ENCODE measurements at regions not wholly inside any gene's neighbourhood (a gene's known extent, or its start where the extent isn't known, plus 50 kb on each side); places are given as distances from the start of the nearest gene placed in this dataset.

DNA sequence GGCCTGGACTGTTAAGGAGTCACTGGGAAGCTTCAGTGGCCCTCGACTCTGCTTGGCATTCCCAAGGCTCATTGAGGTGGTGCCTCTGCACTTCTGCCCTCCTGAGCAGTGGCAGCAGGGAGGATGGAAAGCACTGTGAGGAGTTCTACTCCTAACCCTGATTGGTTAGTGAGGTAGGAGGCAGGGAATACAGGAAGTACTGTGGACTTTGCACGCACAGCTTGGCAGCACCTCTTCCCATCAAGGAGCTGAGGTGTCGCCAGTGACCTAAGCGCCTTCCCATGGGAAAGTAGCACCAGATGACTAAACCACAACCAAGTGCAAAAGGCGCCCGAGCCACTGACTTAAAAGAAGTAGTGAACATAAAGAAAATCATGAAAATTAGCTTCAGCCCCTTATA, 152.5 kb upstream of the CADM1 start:
- Histone ChIP-seq H3K36me3 (ENCODE audit: control insufficient read depth, insufficient read depth, low read length) (no peaks in the 10 kb centered on the region), H3K9ac (ENCODE audit: low read depth, low read length) (no peak overlapping the region), H3K27me3 (ENCODE audit: control insufficient read depth, insufficient read depth, low read length) (peaks cover 67% of the 10 kb centered on the region), H3K4me3 (ENCODE audit: low read depth, low read length) (no peak overlapping the region), H3K27ac (ENCODE audit: low read depth, low read length) (peak overlapping the region; percentile 48), H3K9me3 (ENCODE audit: control insufficient read depth, insufficient read depth, low read length) (no peaks in the 10 kb centered on the region), H3K4me1 (ENCODE audit: control insufficient read depth, insufficient read depth, low read length) (peaks cover 12% of the 10 kb centered on the region)

DNA sequence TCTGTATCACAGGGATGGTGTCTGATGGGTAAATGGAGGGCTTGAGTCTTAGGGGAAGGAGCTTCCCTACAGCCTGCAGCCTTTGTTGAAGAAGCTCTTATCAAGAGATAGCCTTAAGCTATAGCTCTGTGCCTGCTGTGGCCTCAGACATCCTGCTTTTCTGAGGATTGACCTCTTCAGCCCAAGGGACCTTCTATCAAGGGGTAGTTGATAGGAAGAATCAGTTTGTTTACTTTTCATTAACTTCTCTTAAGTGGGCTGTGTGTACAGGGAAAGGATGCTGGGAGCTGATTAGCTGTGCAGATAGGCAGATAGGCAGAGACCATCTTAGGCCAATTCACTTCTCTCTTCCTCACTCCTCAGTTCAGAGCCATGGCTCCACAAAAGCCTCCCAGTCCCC, 151.8 kb upstream of the CADM1 start:
- H3K9ac ChIP-seq (ENCODE audit: low read depth, low read length) = no peak overlapping the region
- H3K27me3 ChIP-seq (ENCODE audit: control insufficient read depth, insufficient read depth, low read length) = peaks cover 61% of the 10 kb centered on the region
- peaks cover 12% of the 10 kb centered on the region for H3K4me1 ChIP-seq (ENCODE audit: control insufficient read depth, insufficient read depth, low read length)
- no peak overlapping the region for H3K4me3 ChIP-seq (ENCODE audit: low read depth, low read length)
- H3K36me3 ChIP-seq (ENCODE audit: control insufficient read depth, insufficient read depth, low read length) = no peaks in the 10 kb centered on the region
- peak overlapping the region; percentile 48 for H3K27ac ChIP-seq (ENCODE audit: low read depth, low read length)
- no peaks in the 10 kb centered on the region for H3K9me3 ChIP-seq (ENCODE audit: control insufficient read depth, insufficient read depth, low read length)

DNA sequence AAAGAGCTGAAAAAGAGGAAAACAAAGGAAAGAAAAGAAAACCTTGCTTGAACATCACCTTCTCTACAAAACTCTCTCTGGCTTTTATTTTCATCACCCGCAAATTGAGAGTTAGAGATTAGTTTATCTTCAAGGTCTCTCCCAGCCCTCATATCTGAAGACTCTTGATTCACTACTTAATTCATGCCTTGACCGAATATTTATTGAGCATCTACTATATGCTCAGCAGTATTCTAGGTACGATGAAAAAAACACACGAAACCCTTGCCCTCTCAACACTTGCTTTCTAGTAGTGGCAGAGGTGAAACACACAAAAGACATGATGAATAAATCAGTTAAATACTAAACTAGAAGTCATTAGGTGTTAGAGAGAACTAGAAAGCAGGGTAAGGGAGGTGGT, 150.6 kb upstream of the CADM1 start:
- Histone ChIP-seq H3K9me3 (ENCODE audit: control insufficient read depth, insufficient read depth, low read length) (no peaks in the 10 kb centered on the region), H3K4me3 (ENCODE audit: low read depth, low read length) (no peak overlapping the region), H3K36me3 (ENCODE audit: control insufficient read depth, insufficient read depth, low read length) (no peaks in the 10 kb centered on the region), H3K27ac (ENCODE audit: low read depth, low read length) (no peak overlapping the region), H3K27me3 (ENCODE audit: control insufficient read depth, insufficient read depth, low read length) (peaks cover 48% of the 10 kb centered on the region), H3K9ac (ENCODE audit: low read depth, low read length) (no peak overlapping the region), H3K4me1 (ENCODE audit: control insufficient read depth, insufficient read depth, low read length) (peaks cover 7% of the 10 kb centered on the region)

DNA sequence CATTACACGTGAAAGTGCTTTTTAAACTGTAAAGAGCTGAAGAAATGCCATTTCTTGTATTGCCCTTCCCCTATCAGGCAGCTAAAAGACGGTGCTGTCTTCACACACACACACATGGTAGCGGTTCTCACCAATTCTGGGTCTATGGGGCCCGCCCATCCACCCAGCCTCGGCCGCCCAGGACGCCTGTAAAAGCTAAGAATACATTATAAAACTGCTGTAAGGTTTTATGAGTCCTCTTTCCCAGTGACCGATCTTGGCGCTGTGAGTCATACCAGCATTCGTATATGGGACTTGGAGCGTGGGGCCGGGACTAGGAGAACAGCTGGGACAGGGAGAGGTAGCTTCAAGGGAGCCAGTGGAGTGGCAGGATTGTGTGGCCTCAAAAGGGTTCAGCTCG, 149.7 kb upstream of the CADM1 start:
- no peak overlapping the region for H3K27ac ChIP-seq (ENCODE audit: low read depth, low read length)
- peaks cover 40% of the 10 kb centered on the region for H3K27me3 ChIP-seq (ENCODE audit: control insufficient read depth, insufficient read depth, low read length)
- H3K9me3 ChIP-seq (ENCODE audit: control insufficient read depth, insufficient read depth, low read length) = no peaks in the 10 kb centered on the region
- H3K4me1 ChIP-seq (ENCODE audit: control insufficient read depth, insufficient read depth, low read length) = peaks cover 3% of the 10 kb centered on the region
- H3K36me3 ChIP-seq (ENCODE audit: control insufficient read depth, insufficient read depth, low read length) = no peaks in the 10 kb centered on the region
- no peak overlapping the region for H3K4me3 ChIP-seq (ENCODE audit: low read depth, low read length)
- no peak overlapping the region for H3K9ac ChIP-seq (ENCODE audit: low read depth, low read length)

DNA sequence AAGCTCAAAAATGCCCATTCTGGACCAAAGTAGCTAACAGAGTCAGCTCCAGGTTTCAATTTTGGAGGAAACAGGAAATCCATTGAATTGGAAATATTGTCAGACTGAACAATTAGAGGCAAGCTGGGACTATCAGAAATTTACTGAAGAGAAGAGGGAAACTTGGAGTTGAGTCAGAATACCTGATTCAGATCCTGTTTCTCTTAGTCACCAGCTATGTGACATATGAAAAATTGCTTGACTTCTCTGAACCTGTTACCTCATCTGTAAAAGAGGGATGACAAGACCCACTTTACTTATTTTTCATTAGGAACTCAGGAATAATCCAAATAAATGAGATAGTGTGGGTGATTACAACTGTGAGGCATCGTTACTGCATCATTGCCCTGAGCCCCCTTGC, 148.9 kb upstream of the CADM1 start:
- Histone ChIP-seq H3K4me1 (ENCODE audit: control insufficient read depth, insufficient read depth, low read length) (peaks cover 3% of the 10 kb centered on the region), H3K4me3 (ENCODE audit: low read depth, low read length) (no peak overlapping the region), H3K27ac (ENCODE audit: low read depth, low read length) (no peak overlapping the region), H3K36me3 (ENCODE audit: control insufficient read depth, insufficient read depth, low read length) (no peaks in the 10 kb centered on the region), H3K27me3 (ENCODE audit: control insufficient read depth, insufficient read depth, low read length) (peaks cover 31% of the 10 kb centered on the region), H3K9me3 (ENCODE audit: control insufficient read depth, insufficient read depth, low read length) (no peaks in the 10 kb centered on the region), H3K9ac (ENCODE audit: low read depth, low read length) (no peak overlapping the region)

DNA sequence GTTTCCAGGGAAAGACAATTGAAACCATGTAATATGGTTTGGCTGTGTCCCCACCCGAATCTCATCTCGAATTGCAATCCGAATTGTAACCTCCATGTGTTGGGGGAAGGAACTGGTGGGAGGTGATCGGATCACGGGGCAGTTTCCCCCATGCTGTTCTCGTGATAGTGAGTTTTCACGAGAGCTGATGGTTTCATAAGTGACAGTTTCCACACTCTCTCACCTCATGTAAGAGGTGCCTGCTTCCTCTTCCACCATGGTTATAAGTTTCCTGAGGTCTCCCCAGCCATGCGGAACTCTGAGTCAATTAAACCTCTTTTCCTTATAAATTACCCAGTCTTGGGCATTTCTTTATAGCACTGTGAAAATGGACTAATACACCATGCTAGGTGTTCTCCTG, 148.3 kb upstream of the CADM1 start:
- Histone ChIP-seq H3K9me3 (ENCODE audit: control insufficient read depth, insufficient read depth, low read length) (no peaks in the 10 kb centered on the region), H3K4me1 (ENCODE audit: control insufficient read depth, insufficient read depth, low read length) (peaks cover 3% of the 10 kb centered on the region), H3K36me3 (ENCODE audit: control insufficient read depth, insufficient read depth, low read length) (no peaks in the 10 kb centered on the region), H3K27me3 (ENCODE audit: control insufficient read depth, insufficient read depth, low read length) (peaks cover 26% of the 10 kb centered on the region), H3K4me3 (ENCODE audit: low read depth, low read length) (no peak overlapping the region), H3K9ac (ENCODE audit: low read depth, low read length) (no peak overlapping the region), H3K27ac (ENCODE audit: low read depth, low read length) (no peak overlapping the region)

DNA sequence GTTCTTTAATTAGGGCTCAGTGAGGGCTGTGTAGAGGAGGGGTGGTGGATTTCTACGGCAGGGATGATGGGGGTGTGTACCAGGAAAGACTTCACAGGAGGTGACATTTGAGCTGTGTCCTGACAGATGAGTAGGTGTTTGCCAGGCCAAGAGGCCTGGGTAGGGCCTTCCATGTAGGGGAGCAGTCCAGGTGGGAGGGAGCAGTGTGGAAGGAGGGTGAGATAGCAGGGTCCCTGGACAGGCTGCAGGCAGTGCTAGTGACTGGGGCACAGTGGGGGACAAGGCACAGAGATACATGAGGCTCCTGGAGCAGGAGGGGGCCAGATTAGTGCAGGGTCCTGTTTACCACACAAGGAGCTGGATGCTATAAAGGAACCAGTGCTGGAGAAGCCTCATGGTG, 147.9 kb upstream of the CADM1 start:
- Histone ChIP-seq H3K27ac (ENCODE audit: low read depth, low read length) (no peak overlapping the region), H3K4me3 (ENCODE audit: low read depth, low read length) (no peak overlapping the region), H3K4me1 (ENCODE audit: control insufficient read depth, insufficient read depth, low read length) (peaks cover 3% of the 10 kb centered on the region), H3K9ac (ENCODE audit: low read depth, low read length) (no peak overlapping the region), H3K9me3 (ENCODE audit: control insufficient read depth, insufficient read depth, low read length) (no peaks in the 10 kb centered on the region), H3K27me3 (ENCODE audit: control insufficient read depth, insufficient read depth, low read length) (peaks cover 22% of the 10 kb centered on the region), H3K36me3 (ENCODE audit: control insufficient read depth, insufficient read depth, low read length) (no peaks in the 10 kb centered on the region)

DNA sequence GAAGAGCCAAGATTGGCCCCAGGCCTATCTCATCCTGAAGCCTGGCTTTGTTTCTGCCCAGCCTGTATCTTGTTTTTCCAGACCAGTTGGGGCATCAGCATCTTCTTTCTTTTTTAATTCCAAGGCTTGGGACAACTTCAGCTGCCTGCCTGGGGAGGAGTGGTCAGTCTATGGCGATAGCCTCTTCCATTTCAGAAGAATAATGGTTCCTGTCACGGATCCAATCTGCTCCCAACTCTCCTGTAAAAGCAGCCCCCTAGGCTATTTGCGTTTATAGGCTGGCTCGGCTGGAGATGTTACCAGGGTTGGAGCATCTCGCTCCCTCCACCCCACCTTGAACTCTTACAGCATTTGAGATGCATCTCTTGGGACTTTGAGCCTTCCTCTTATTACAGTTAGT, 145.2 kb upstream of the CADM1 start:
- no peak overlapping the region for H3K9ac ChIP-seq (ENCODE audit: low read depth, low read length)
- no peaks in the 10 kb centered on the region; the same call in 1 of the 2 replicates for H3K27me3 ChIP-seq (ENCODE audit: control insufficient read depth, insufficient read depth, low read length)
- peaks cover 3% of the 10 kb centered on the region; the same call in 1 of the 2 replicates for H3K4me1 ChIP-seq (ENCODE audit: control insufficient read depth, insufficient read depth, low read length)
- no peaks in the 10 kb centered on the region for H3K9me3 ChIP-seq (ENCODE audit: control insufficient read depth, insufficient read depth, low read length)
- no peak overlapping the region for H3K4me3 ChIP-seq (ENCODE audit: low read depth, low read length)
- no peak overlapping the region for H3K27ac ChIP-seq (ENCODE audit: low read depth, low read length)
- H3K36me3 ChIP-seq (ENCODE audit: control insufficient read depth, insufficient read depth, low read length) = no peaks in the 10 kb centered on the region

DNA sequence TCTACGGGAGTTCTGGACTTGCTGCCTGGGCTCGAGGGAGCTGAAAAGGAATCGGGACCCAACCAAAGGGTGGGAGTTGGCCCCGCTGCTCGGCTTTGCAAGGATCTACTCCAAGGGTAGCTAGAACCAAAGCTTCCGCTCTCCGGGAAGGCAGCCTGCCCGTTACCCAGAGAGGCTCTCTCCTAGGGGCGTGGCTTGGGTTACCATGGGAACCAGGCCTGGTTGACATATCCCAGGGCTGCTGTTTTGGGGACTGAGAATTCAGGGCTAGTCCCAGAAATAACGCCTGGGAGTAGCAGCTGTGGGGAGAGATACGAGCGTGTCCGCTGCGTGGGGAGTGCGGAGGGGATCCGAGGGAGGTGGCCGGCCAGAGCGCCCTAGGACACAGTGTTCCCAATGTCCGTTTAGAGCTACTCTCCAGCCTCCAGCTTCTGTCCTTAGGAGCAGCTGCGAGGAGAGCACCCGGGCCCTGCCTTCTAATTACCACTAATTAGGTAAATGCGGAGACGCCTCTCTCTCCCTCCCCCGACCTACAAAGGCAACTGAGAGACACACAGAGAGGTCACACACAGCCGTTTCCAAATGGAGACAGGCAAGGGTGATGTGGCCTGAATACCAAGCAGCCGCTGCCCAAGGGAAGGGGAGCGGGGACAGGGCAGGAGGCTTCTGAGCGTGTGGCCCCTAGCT, 141.6 kb upstream of the CADM1 start:
- Histone ChIP-seq H3K27me3 (ENCODE audit: control insufficient read depth, insufficient read depth, low read length) (no peaks in the 10 kb centered on the region; the same call in 1 of the 2 replicates), H3K4me1 (ENCODE audit: control insufficient read depth, insufficient read depth, low read length) (peaks cover 3% of the 10 kb centered on the region; the same call in 1 of the 2 replicates), H3K36me3 (ENCODE audit: control insufficient read depth, insufficient read depth, low read length) (no peaks in the 10 kb centered on the region), H3K9ac (ENCODE audit: low read depth, low read length) (no peak overlapping the region), H3K27ac (ENCODE audit: low read depth, low read length) (no peak overlapping the region), H3K9me3 (ENCODE audit: control insufficient read depth, insufficient read depth, low read length) (no peaks in the 10 kb centered on the region), H3K4me3 (ENCODE audit: low read depth, low read length) (peak overlapping the region; percentile 36; the same call in 1 of the 2 replicates)

DNA sequence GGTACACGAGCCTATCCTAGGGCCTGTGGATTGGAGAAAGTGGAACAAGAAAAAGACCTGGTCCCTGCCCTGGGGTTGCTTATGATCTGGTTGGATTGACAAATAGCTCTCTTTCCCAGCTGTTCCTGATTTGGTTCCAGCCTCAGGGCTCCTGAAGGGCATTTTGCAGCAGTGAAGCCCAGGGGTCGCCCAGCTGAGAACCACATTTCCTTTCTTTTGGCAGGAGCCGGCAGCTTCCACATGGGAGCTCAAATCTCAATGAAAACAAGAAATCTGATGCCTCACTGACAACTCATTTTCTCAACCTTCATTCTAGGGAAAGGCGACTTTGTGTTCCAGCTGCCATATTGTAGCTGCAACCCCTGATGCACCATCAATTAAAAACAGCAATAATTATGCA, 140.6 kb upstream of the CADM1 start:
- peaks cover 4% of the 10 kb centered on the region; the same call in 1 of the 2 replicates for H3K27me3 ChIP-seq (ENCODE audit: control insufficient read depth, insufficient read depth, low read length)
- peaks cover 3% of the 10 kb centered on the region; the same call in 1 of the 2 replicates for H3K4me1 ChIP-seq (ENCODE audit: control insufficient read depth, insufficient read depth, low read length)
- no peak overlapping the region for H3K4me3 ChIP-seq (ENCODE audit: low read depth, low read length)

DNA sequence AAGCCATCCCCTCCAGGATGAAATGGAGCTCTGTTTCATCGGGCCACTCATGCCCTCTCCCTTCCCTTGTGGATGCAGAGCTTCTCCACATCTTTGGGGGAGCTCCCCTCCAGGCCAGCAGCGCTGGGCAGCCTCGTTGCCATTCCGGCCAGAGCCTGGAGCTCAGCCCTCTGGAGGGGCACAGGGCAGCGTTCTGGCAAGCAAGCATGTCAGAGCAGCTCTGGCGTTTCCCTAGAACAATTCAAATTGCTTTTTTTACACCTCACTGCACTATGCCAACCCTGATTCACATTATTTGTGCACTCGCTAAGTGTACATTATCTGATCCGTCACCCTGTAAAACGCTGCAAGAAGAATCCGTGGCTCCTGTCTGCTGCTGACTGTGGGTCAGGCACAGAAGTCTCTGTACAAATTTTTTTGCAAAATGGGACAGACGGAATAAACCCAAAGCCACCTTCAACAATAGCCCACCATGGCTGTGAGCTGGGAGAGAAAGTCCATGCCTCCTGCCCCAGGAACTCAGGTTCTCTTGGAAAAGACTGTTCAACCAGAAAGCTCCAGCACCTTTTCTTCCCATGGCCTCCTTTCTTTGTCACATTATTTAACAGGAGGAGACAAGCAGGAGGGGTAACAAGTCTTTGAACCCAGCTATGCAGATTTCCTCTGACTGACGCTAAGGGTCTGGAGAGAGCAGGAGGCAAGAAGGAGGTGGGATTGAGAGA, 139.5 kb upstream of the CADM1 start:
- H3K4me1 ChIP-seq (ENCODE audit: control insufficient read depth, insufficient read depth, low read length) = peaks cover 3% of the 10 kb centered on the region; the same call in 1 of the 2 replicates
- no peaks in the 10 kb centered on the region for H3K9me3 ChIP-seq (ENCODE audit: control insufficient read depth, insufficient read depth, low read length)
- H3K9ac ChIP-seq (ENCODE audit: low read depth, low read length) = no peak overlapping the region
- H3K36me3 ChIP-seq (ENCODE audit: control insufficient read depth, insufficient read depth, low read length) = no peaks in the 10 kb centered on the region
- H3K27ac ChIP-seq (ENCODE audit: low read depth, low read length) = no peak overlapping the region
- peaks cover 4% of the 10 kb centered on the region; the same call in 1 of the 2 replicates for H3K27me3 ChIP-seq (ENCODE audit: control insufficient read depth, insufficient read depth, low read length)
- H3K4me3 ChIP-seq (ENCODE audit: low read depth, low read length) = no peak overlapping the region

More for the DNA sequence above, 140.6 kb upstream of the CADM1 start:
- Histone ChIP-seq H3K9me3 (ENCODE audit: control insufficient read depth, insufficient read depth, low read length) (no peaks in the 10 kb centered on the region), H3K27ac (ENCODE audit: low read depth, low read length) (no peak overlapping the region), H3K36me3 (ENCODE audit: control insufficient read depth, insufficient read depth, low read length) (no peaks in the 10 kb centered on the region), H3K9ac (ENCODE audit: low read depth, low read length) (no peak overlapping the region)
